NB4 (cell line): ENCODE measurements at regions not wholly inside any gene's neighbourhood (a gene's known extent, or its start where the extent isn't known, plus 50 kb on each side); places are given as distances from the start of the nearest gene placed in this dataset.
A peak's percentile ranks its signal among the peaks of the same experiment; 100 is the strongest.
"Not testable (repeated sequence)": the region's sequence is repeated elsewhere in the genome, so short reads cannot be mapped to it uniquely, and the experiment has no call there.

Experiments
- DNase-seq: peaks from one replicate; pipeline ENCODE4 v3.0.0; 2010; ENCODE audit warnings: low read depth
- H3K4me3 ChIP-seq: one replicate; pipeline ENCODE4 v1.5.1; 2011; ENCODE audit warnings: mild to moderate bottlenecking, low read depth, low read length, moderate library complexity
- CTCF ChIP-seq: IDR thresholded peaks from one replicate; pipeline ENCODE4 v1.5.1; 2012; ENCODE audit warnings: low read depth, low read length
- MAX ChIP-seq: IDR thresholded peaks from 2 replicates; pipeline ENCODE4 v1.6.1; 2011; ENCODE audit warnings: low read depth, low read length
- MYC ChIP-seq: IDR thresholded peaks from 2 replicates; pipeline ENCODE4 v1.6.1; 2011; ENCODE audit warnings: low read depth, low read length
- POLR2A ChIP-seq: IDR thresholded peaks from 2 replicates; pipeline ENCODE4 v1.6.1; 2011; ENCODE audit warnings: mild to moderate bottlenecking; ENCODE audit not compliant: insufficient read length; ENCODE audit errors: extremely low read depth

GRCh38 chr4:189533603-189534002 lies 407.1 kb upstream of the FRG1 start:
- DNase-seq: no peak
- no peak overlapping the region for H3K4me3 ChIP-seq
- TF ChIP-seq MYC (no peak), POLR2A (no peak), CTCF (no peak), MAX (no peak)

- H3K4me3 ChIP-seq: no peak overlapping the region
- DNase-seq: no peak
- TF ChIP-seq POLR2A: no peak
- no peak for TF ChIP-seq MYC
- TF ChIP-seq MAX: no peak
- no peak for TF ChIP-seq CTCF
Observed at GRCh38 chr4:189547559-189547958, 393.1 kb upstream of the FRG1 start.

GRCh38 chr4:189548484-189549125 lies 392.1 kb upstream of the FRG1 start:
- H3K4me3 ChIP-seq: no peak overlapping the region
- no peak for DNase-seq
- TF ChIP-seq POLR2A (no peak), MAX (no peak), CTCF (no peak), MYC (no peak)

GRCh38 chr4:189551931-189552670 lies 388.6 kb upstream of the FRG1 start:
- DNase-seq, H3K4me3 ChIP-seq: not testable (repeated sequence)

GRCh38 chr4:189560605-189561004 lies 380.1 kb upstream of the FRG1 start:
- H3K4me3 ChIP-seq, DNase-seq: not testable (repeated sequence)

GRCh38 chr4:189563751-189564150 lies 376.9 kb upstream of the FRG1 start:
- not testable (repeated sequence) for DNase-seq, H3K4me3 ChIP-seq

GRCh38 chr4:189566271-189566670 lies 374.4 kb upstream of the FRG1 start:
- H3K4me3 ChIP-seq, DNase-seq: not testable (repeated sequence)

- DNase-seq: peak; percentile 26
- H3K4me3 ChIP-seq: not testable (repeated sequence)
Observed at GRCh38 chr4:189566900-189567299, 373.8 kb upstream of the FRG1 start.

GRCh38 chr4:189579645-189580044 lies 361.0 kb upstream of the FRG1 start:
- not testable (repeated sequence) for DNase-seq, H3K4me3 ChIP-seq

- not testable (repeated sequence) for DNase-seq, H3K4me3 ChIP-seq
Observed at GRCh38 chr4:189586908-189587632, 353.6 kb upstream of the FRG1 start.

- DNase-seq, H3K4me3 ChIP-seq: not testable (repeated sequence)
Observed at GRCh38 chr4:189589201-189589600, 351.5 kb upstream of the FRG1 start.
